ENCODE measurements at regions not wholly inside any gene's neighbourhood (a gene's known extent, or its start where the extent isn't known, plus 50 kb on each side); places are given as distances from the start of the nearest gene placed in this dataset.

GRCh38 chr13:97797553-97797952, 155.9 kb upstream of the IPO5 start:
- no peak for DNase-seq

- no peak for DNase-seq
Measured at GRCh38 chr13:97798171-97798821, 155.2 kb upstream of the IPO5 start.

- peak; percentile 32 to 51 for DNase-seq
Measured at GRCh38 chr13:97798836-97799235, 154.6 kb upstream of the IPO5 start.

- no peak for DNase-seq
Measured at GRCh38 chr13:97802213-97802612, 151.3 kb upstream of the IPO5 start.

GRCh38 chr13:97809576-97809975, 143.9 kb upstream of the IPO5 start:
- DNase-seq, result no peak

DNA sequence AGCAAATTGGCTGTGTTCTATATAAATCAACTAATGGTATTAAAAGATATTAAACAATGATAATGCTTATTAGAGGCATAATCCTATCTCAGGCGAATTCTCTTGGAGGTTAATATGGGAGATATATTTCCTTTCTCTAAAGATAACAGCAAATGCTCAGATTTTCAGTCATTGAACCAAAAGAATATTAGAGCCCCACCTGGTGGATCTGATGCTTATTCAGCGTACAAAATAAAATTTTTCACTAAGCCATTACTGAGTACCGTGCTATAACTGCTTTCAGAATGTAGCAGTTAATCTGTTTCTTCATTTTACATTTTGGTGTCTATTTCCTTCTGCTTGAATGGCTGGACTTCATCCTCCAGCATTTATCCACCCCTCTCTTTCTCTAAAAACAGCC, 143.3 kb upstream of the IPO5 start:
- DNase-seq, result peak; percentile 10 to 15

DNA sequence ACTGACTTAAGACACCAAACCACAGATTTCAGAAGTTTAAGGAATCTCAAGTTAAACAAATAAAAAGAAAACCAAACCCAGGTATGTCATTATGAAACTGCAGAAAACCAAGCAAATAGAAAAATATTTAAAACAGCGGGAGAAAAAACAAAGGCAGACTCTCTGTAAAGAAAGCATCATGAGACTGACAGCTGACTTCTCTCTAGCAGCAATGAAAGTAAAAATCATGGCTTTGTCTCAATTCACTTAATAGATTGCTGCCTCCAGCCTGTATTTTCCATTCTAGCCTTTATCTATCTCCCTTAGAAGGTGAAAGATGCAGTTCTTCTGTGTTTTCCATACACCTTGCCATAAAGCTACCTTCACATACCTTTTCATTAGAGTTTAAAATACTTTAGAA, 131.1 kb upstream of the IPO5 start:
- DNase-seq, result no peak

DNA sequence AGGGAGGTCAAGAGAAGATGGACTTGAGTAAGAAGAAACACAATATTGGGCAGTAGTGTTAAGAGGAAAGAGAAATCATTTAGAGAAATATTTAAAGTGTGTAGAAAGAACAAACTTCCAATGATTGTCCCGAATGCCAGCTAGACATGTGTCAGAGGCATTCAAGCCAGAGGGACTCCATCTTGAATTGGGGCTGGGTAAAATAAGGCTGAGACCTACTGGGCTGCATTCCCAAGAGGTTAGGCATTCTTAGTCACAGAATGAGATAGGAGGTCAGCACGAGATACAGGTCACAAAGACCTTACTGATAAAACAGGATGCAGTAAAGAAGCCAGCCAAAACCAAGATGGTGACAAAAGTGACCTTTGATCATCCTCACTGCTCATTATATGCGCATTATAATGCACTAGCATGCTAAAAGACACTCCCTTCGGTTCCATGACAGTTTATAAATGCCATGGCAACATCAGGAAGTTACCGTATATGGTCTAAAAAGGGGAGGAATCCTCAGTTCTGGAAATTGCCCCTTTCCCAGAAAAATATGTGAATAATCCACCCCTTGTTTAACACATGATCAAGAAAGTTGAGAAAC, 127.0 kb upstream of the IPO5 start:
- DNase-seq, result no peak

GRCh38 chr13:97834250-97834649, 119.2 kb upstream of the IPO5 start:
- DNase-seq, result no peak

GRCh38 chr13:97843189-97843588, 110.3 kb upstream of the IPO5 start:
- DNase-seq, result no peak

- DNase-seq, result no peak
Measured at GRCh38 chr13:97844151-97844550, 109.3 kb upstream of the IPO5 start.

- DNase-seq, result no peak
Measured at GRCh38 chr13:97848886-97849285, 104.6 kb upstream of the IPO5 start.

DNA sequence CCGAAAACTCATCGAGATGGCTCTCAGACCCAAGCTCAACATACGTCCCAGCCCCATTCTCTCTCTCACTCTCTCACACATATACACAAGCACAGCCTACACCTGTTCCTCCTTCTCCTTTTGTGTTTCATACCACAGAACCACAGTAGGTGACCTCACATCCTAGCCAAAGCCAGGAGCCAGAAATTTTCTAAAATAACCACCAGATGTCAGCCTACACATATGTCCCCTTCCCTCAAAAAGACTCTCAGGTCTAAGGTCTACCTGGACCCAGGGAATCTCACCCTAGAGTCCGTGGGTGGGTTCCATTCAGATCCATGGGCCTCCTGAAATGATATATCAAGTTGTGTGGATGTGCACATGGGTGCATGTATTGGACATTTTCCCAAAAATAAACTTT, 104.2 kb upstream of the IPO5 start:
- DNase-seq, result peak in 1 of 2 donors; percentile 5

DNA sequence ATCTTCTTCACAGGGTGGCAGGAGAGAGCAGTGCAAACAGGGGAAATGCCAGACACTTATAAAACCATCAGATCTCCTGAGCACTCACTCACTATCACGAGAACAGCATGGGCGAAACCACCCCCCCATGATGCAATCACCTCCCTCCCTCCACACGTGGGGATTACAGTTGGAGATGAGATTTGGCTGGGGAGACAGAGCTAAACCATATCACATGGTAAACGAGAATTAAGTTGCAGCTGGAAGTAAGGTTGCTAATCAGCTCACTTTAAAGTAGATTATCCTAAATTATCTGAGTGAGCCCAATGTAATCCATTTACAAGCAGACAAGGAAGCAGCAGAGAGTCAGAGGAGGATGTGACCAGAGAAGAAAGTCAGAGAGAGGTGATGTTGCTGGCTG, 102.2 kb upstream of the IPO5 start:
- DNase-seq, result no peak

DNA sequence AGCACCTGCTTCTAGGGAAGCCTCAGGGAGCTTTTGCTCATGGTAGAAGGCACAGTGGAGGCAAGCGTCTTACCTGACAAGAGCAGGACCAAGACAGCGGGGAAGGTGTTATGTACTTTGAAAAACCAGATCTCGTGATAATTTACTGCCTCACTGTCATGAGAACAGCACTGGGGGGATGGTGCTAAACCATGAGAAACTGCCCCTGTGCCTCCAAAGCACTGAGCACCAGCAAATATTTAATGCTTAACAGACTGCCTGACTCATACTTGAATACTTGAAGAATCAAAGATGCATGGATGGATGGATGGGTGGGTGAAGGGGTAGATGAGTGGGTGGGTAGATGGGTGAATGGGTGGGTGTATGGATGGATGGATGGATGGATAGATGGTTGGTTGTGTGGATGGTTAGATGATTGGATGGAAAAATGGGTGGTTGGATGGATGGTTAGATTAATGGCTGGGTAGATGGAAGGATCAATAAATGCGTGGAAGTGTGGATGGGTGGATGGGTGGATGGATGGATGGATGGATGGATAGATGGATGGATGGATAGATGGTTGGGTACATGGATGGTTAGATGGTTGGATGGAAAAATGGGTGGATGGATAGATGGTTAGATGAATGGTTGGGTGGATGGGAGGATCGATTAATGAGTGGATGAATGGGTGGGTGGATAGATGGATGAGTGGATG, 101.1 kb upstream of the IPO5 start:
- no peak for DNase-seq

GRCh38 chr13:97853550-97853949, 99.9 kb upstream of the IPO5 start:
- DNase-seq, result no peak

DNA sequence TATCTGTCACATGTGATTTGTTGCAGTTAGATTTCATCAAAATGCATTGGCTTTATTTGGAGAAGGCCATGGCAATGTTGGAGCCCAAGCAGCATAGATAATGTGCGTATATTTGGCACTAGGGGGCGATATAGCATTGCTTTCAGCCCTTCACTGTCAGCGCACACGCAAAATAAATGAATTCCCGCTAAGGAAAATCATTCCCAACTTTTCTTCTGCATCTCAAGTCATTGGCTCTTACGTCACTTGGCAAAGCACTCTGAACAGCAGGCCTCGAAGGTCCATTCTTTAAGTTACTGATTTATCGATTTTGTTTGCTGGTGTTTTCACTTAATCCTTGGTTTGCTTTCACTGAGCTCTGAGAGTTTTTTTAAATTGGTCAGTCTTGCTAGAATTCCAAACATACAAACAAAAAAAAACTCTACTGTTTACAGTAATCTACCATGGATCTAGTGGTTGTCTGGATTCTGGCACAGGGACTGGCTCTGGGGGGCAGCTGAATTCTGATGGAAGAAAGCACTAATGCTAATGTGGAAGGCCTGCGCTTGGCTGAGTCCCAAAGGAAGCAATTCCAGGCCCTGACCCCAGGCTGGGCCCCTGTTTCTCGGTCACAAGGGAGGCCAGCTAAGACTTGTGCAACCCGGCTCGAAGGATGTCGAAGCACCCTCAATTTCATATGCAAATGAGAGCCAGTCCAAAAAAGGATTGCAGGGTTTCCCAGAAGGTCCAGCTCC, 97.7 kb upstream of the IPO5 start:
- DNase-seq, result peak; percentile 80 to 81

GRCh38 chr13:97856304-97856675, 97.2 kb upstream of the IPO5 start:
- DNase-seq, result no peak

GRCh38 chr13:97858161-97858560, 95.3 kb upstream of the IPO5 start:
- DNase-seq, result no peak

DNA sequence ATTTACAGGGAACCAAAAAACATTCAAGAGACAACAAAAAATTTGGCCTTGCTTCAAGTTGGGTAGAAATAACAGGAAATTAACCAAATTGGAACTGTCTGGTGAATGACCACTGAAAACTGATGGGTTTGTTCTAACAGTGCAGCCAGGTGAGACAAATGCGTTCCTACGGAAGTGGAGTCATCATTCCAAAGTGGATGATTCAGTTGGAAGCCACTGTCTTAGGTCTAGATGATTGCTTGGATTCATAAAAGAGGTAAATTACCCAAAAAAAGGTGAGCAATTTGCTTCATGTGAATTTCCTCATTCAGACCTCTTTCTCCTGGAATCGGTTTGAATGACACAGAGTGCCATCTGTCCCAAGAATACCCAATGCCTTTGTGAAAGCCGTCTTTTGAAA, 87.1 kb upstream of the IPO5 start:
- no peak for DNase-seq

DNA sequence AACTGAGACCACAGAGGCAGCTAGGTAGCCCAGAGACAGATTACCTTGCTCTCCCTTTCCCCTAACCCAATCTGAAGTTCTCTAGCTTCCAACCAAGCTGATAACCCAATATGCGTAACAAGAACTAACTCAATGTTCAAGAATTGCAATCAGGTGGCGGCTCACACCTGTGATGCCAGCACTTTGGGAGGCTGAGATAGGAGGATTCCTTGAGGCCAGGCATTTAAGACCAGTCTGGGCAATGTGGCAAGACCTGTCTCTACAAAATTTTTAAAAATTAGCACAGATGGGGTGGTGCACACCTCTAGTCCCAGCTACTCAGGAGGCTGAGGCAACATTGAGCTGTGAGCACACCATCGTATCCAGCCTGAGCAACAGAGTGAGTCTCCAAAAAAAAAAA, 86.7 kb upstream of the IPO5 start:
- no peak for DNase-seq

DNA sequence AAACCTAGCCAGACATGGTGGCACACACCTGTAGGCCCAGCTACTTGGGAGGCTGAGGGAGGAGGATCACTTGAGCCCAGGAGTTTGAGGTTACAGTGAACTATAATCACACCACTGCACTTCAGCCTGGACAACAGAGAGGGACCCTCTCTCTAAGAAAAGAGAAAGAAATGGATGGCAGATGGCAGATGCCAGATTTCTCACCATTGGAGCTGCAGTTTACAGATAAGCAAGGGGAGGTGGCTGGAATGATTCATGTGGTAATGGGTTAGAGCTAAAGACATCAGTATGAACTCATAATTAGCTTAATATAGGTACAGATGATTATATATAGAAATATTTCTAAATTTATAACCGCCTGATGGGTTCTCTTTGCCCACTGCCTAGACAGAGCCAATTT, 80.1 kb upstream of the IPO5 start:
- no peak for DNase-seq

DNA sequence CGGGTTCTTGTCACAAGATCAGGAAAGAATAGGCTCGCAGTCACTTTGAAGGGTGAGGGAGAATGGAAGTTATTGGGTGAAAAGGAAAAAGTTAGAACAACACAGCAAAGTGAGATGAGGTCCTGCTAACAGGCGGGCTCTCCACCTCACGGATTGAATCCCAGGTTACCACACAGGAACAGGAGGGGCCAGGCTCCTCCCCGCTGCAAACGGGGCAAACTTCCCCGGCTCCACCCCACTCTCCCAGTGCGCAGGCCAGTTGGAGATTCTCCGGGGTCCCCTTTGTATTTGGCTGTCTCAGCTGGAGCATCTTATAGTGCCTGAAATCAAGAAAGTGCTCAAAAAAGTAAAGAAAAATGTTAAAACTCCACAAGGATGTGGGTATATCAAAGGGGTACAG, 78.3 kb upstream of the IPO5 start:
- DNase-seq, result no peak

All from right lung (tissue), 2 donors.